Urinary bladder (tissue), 3 donors: ENCODE measurements at regions not wholly inside any gene's neighbourhood (a gene's known extent, or its start where the extent isn't known, plus 50 kb on each side); places are given as distances from the start of the nearest gene placed in this dataset.
A peak's percentile ranks its signal among the peaks of the same experiment; 100 is the strongest.

Experiments
- DNase-seq: peaks from one replicate; pipeline ENCODE4 v3.0.0-alpha.2; 2015; ENCODE audit errors: extremely low spot score
- H3K27ac ChIP-seq: one replicate; pipeline ENCODE4 v1.5.1; 2013; ENCODE audit warnings: low read depth, mild to moderate bottlenecking, moderate library complexity
- H3K36me3 ChIP-seq: one replicate; pipeline ENCODE4 v1.6.1; 2013; ENCODE audit warnings: mild to moderate bottlenecking, moderate library complexity; ENCODE audit not compliant: insufficient read depth
- H3K4me1 ChIP-seq: one replicate; pipeline ENCODE4 v1.6.1; 2013; ENCODE audit warnings: mild to moderate bottlenecking, moderate library complexity; ENCODE audit not compliant: insufficient read depth
- H3K4me3 ChIP-seq: one replicate; pipeline ENCODE4 v1.5.1; 2013; ENCODE audit warnings: low read depth, low read length
- WGBS: extraction: QIAGEN DNeasy Blood & Tissue Kit; methylation state at CpG from one replicate; pipeline ENCODE4 v1.1.7; 2013; 5-methylcytosine and 5-hydroxymethylcytosine counted together
- donor health status: healthy with polysubstance abuse.
- donor health status: healthy.

GRCh38 chr13:39942552-39943273 is 287.3 kb downstream of the COG6 start:
- 54% methylated on average over 12 of the region's 12 CpGs for WGBS
- Histone ChIP-seq H3K4me3 (no peak overlapping the region), H3K4me1 (no peaks in the 10 kb centered on the region), H3K27ac (no peak overlapping the region), H3K36me3 (no peaks in the 10 kb centered on the region)
- DNase-seq, result no peak

GRCh38 chr13:39943711-39944110 is 288.2 kb downstream of the COG6 start:
- H3K4me3 ChIP-seq, result no peak overlapping the region
- WGBS, result 61% methylated on average over 6 of the region's 6 CpGs
- no peak for DNase-seq
- H3K36me3 ChIP-seq, result no peaks in the 10 kb centered on the region
- H3K27ac ChIP-seq, result no peak overlapping the region
- no peaks in the 10 kb centered on the region for H3K4me1 ChIP-seq

DNA sequence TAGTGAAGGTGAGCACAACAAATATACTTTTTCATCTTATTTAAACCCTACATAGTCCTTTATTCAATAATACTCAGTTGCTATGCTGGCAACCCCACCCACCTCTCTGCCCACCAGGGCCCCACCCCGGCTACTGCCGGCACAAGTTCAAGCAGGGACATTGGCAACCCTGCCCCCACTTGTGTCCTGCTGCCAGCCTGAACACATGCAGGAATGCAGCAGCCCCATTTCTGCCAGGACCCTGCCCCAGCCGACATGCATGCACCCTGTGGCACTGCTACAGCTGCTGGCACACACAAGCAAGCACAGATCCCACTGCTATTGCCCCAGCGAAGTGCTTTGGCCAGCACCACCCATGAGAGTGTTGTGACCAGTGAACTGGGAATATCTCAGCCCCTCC is 289.8 kb downstream of the COG6 start:
- H3K4me3 ChIP-seq, result no peak overlapping the region
- WGBS, result 70% methylated on average over 4 of the region's 4 CpGs
- no peaks in the 10 kb centered on the region for H3K36me3 ChIP-seq
- no peak overlapping the region for H3K27ac ChIP-seq
- H3K4me1 ChIP-seq, result no peaks in the 10 kb centered on the region
- DNase-seq, result no peak

- no peak overlapping the region for H3K27ac ChIP-seq
- no peaks in the 10 kb centered on the region for H3K36me3 ChIP-seq
- no peaks in the 10 kb centered on the region for H3K4me1 ChIP-seq
- H3K4me3 ChIP-seq, result no peak overlapping the region
- no peak for DNase-seq
- 97% methylated on average over 1 of the region's 1 CpG for WGBS
These were observed 291.3 kb downstream of the COG6 start for GRCh38 chr13:39946769-39947168.

DNA sequence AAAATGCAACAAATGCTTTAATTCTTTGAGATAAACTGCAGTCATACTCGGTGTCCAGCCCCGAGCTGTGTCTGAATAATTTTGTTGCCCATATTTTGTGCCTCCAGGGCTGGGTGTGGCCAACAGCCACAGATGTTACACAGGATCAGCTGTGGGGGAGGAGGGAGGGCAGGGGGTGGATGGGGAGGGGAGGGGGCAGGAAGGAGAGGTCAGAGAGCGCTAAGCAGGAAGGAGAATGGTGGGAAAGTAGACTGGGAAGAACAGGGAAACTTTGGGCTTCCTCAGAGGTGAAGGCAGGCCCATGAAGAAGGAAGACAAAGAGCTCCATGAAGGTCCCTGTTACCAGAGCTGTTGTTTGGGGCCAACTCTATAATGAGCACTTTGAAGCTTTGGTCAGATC is 295.8 kb downstream of the COG6 start:
- H3K4me1 ChIP-seq, result no peaks in the 10 kb centered on the region
- 92% methylated on average over 3 of the region's 3 CpGs for WGBS
- no peak for DNase-seq
- H3K4me3 ChIP-seq, result no peak overlapping the region
- no peaks in the 10 kb centered on the region for H3K36me3 ChIP-seq
- H3K27ac ChIP-seq, result no peak overlapping the region

- no peak overlapping the region for H3K27ac ChIP-seq
- no peak overlapping the region for H3K4me3 ChIP-seq
- DNase-seq, result peak; percentile 39
- H3K4me1 ChIP-seq, result no peaks in the 10 kb centered on the region
- WGBS, result 40% methylated on average over 4 of the region's 4 CpGs
- H3K36me3 ChIP-seq, result no peaks in the 10 kb centered on the region
These were observed 297.1 kb downstream of the COG6 start for GRCh38 chr13:39952249-39953233.

DNA sequence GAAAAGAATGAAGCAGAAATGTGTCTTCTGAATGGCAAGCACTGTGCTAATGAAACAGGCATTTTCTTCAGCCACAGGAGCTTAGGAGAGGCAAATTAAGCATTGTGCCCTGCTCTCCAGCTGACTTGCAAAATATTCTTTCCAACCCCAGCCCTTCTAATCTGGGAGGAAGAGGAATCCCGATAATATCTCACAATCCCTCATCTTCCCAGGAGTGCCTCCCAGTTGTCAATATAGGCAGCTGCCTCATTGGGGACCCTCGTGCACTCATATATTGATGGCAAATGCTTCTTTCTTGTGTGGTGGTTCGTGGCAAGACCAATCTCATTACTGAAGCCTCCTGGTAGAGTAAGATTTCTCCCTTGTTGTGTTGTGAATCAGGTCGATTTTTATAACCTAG is 299.0 kb downstream of the COG6 start:
- 73% methylated on average over 4 of the region's 4 CpGs for WGBS
- no peak for DNase-seq
- Histone ChIP-seq H3K4me3 (no peak overlapping the region), H3K27ac (no peak overlapping the region), H3K4me1 (no peaks in the 10 kb centered on the region), H3K36me3 (no peaks in the 10 kb centered on the region)

- H3K36me3 ChIP-seq, result no peaks in the 10 kb centered on the region
- H3K4me3 ChIP-seq, result no peak overlapping the region
- no peaks in the 10 kb centered on the region for H3K4me1 ChIP-seq
- DNase-seq, result no peak
- WGBS, result 97% methylated on average over 1 of the region's 1 CpG
- H3K27ac ChIP-seq, result no peak overlapping the region
These were observed 300.1 kb downstream of the COG6 start for GRCh38 chr13:39955560-39955959.

DNA sequence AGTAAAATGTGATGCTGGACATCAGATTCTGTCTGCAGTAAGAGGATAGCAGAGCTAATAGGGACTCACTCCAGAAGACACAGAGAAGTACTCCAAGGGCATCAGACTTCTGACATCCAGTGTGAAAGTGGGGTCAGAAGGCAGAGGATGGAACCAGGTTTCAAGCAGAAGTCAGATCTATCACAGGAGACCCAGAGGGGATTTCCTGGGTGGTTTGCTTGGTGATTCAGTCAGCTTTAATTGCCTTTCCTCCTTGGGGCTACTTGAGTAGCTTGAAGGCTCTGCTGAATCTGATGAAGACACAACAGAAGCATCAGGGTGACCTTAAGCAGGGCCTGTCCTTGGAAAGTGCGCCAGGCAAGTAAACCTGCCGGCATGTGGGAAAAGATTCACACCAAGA is 300.6 kb downstream of the COG6 start:
- WGBS, result 89% methylated on average over 2 of the region's 2 CpGs
- Histone ChIP-seq H3K4me1 (no peaks in the 10 kb centered on the region), H3K4me3 (no peak overlapping the region), H3K27ac (no peak overlapping the region), H3K36me3 (no peaks in the 10 kb centered on the region)
- no peak for DNase-seq

GRCh38 chr13:39957868-39958677 is 302.6 kb downstream of the COG6 start:
- Histone ChIP-seq H3K4me1 (no peaks in the 10 kb centered on the region), H3K4me3 (no peak overlapping the region), H3K27ac (no peak overlapping the region), H3K36me3 (no peaks in the 10 kb centered on the region)
- no peak for DNase-seq
- WGBS, result 82% methylated on average over 5 of the region's 5 CpGs

- 63% methylated on average over 9 of the region's 9 CpGs for WGBS
These were observed 304.2 kb downstream of the COG6 start for GRCh38 chr13:39959497-39960144.

DNA sequence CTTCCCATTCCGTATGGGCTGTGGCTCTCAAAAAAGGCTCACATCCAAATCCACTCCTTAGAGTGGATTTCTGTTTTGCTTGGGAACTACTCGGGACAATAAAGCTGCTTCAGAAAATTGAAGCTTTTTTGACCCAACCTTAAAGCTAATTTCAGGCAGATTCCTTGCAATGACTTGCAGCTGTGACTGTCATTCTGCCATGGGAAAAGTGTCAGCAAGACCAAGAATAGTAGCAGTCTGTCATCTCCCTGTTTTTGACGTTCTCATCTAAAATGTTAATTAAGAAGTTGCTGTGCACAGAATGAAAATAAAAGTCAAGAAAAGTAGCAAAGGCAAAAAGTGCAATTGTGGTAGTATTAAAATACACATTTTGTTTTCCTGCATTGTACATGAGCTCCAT is 304.7 kb downstream of the COG6 start:
- Histone ChIP-seq H3K4me1 (no peaks in the 10 kb centered on the region), H3K27ac (no peak overlapping the region), H3K36me3 (no peaks in the 10 kb centered on the region), H3K4me3 (no peak overlapping the region)
- WGBS, result 57% methylated on average over 3 of the region's 3 CpGs
- no peak for DNase-seq

More at GRCh38 chr13:39959497-39960144, 304.2 kb downstream of the COG6 start:
- Histone ChIP-seq H3K27ac (no peak overlapping the region), H3K36me3 (no peaks in the 10 kb centered on the region), H3K4me3 (no peak overlapping the region), H3K4me1 (no peaks in the 10 kb centered on the region)
- DNase-seq, result no peak

DNA sequence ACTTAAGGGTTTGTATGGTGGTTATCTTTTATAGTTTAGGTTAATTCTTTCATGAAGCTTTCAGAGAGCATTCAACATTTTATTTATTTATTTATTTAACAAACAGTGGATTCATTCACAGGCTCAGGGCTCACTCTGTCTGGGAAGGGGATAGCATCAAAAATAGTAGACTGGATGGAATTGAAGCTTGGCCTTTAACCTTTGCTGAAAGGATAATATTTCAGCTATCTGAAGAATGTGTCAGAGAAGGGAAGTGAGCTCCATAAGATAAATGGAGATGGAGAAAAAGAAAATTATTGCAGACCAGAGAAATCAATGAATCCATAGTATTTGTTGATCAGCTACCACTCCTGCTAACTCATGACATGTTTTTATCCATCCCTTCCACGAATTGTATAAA is 305.6 kb downstream of the COG6 start:
- WGBS, result 71% methylated on average over 1 of the region's 1 CpG
- Histone ChIP-seq H3K4me1 (no peaks in the 10 kb centered on the region), H3K27ac (no peak overlapping the region), H3K36me3 (no peaks in the 10 kb centered on the region), H3K4me3 (no peak overlapping the region)
- DNase-seq, result no peak
